ENCODE measurements at regions not wholly inside any gene's neighbourhood (a gene's known extent, or its start where the extent isn't known, plus 50 kb on each side); places are given as distances from the start of the nearest gene placed in this dataset.

DNA sequence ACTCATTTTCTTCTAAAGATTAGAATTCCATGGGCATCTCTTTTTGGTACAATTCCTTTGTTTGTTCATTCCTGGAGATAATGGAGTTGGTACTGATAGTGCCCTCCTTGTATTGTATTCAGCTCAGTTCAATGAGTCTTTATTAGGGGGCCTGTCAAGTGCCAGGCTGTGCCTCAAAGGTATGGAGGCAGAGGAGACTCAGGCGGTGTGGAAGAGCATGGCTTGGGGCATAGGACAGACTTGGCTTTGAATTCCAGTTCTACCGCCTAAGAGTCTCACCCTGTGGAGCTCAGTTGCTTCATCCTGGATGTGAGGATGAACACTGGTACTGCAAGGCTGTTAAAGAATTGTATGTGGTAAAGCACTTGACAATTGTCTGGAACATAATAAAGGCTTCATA lies 196.6 kb upstream of the IL12A start:
- H3K27ac Mint-ChIP-seq: peak overlapping the region; percentile 48; the same call in 1 of the 2 replicates
- peaks cover 4% of the 10 kb centered on the region for H3K27me3 Mint-ChIP-seq (ENCODE audit: insufficient read depth)

DNA sequence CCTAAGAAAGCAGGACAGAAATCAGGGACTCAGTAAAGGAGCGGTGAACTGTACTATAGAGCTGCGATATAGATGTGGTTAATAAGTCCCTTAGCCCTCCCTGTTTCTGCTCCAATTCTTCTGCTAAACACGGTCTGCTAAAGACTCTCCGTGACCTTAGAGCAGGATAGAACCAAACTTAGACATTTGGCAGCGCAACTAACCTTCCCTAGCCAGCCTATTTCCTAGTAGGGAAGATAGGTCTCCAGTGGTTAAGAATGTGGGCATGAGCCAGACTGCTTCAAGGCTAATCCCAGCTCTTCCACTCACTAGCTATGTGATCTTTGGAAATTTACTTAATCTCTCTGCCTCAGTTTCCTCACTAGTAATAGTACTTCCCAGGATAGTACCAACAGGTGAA lies 193.6 kb upstream of the IL12A start:
- DNase-seq: no peak
- Mint-ChIP-seq H3K36me3 (ENCODE audit: low read depth) (peaks cover 9% of the 10 kb centered on the region), H3K9me3 (no peaks in the 10 kb centered on the region), H3K4me1 (ENCODE audit: low read depth) (peaks cover 89% of the 10 kb centered on the region), H3K27me3 (ENCODE audit: insufficient read depth) (peaks cover 4% of the 10 kb centered on the region), H3K4me3 (no peak overlapping the region), H3K27ac (peak overlapping the region; percentile 24; the same call in 1 of the 2 replicates)
- TF ChIP-seq, protein P1, sequence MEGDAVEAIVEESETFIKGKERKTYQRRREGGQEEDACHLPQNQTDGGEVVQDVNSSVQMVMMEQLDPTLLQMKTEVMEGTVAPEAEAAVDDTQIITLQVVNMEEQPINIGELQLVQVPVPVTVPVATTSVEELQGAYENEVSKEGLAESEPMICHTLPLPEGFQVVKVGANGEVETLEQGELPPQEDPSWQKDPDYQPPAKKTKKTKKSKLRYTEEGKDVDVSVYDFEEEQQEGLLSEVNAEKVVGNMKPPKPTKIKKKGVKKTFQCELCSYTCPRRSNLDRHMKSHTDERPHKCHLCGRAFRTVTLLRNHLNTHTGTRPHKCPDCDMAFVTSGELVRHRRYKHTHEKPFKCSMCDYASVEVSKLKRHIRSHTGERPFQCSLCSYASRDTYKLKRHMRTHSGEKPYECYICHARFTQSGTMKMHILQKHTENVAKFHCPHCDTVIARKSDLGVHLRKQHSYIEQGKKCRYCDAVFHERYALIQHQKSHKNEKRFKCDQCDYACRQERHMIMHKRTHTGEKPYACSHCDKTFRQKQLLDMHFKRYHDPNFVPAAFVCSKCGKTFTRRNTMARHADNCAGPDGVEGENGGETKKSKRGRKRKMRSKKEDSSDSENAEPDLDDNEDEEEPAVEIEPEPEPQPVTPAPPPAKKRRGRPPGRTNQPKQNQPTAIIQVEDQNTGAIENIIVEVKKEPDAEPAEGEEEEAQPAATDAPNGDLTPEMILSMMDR (IDR thresholded peaks at IDR 0.05): no peak

More for the DNA sequence above, 196.6 kb upstream of the IL12A start:
- peaks cover 15% of the 10 kb centered on the region for H3K36me3 Mint-ChIP-seq (ENCODE audit: low read depth)
- H3K4me1 Mint-ChIP-seq (ENCODE audit: low read depth): peaks cover 84% of the 10 kb centered on the region
- TF ChIP-seq, protein P1 (IDR thresholded peaks at IDR 0.05): no peak
- no peak for DNase-seq
- H3K4me3 Mint-ChIP-seq: no peak overlapping the region
- no peaks in the 10 kb centered on the region for H3K9me3 Mint-ChIP-seq

GRCh38 chr3:159795681-159796175 lies 192.9 kb upstream of the IL12A start:
- Mint-ChIP-seq H3K27me3 (ENCODE audit: insufficient read depth) (peaks cover 4% of the 10 kb centered on the region), H3K9me3 (no peaks in the 10 kb centered on the region), H3K27ac (peak overlapping the region; percentile 86), H3K4me3 (no peak overlapping the region), H3K4me1 (ENCODE audit: low read depth) (peaks cover 96% of the 10 kb centered on the region), H3K36me3 (ENCODE audit: low read depth) (peaks cover 9% of the 10 kb centered on the region)
- TF ChIP-seq, protein P1 (IDR thresholded peaks at IDR 0.05): no peak
- DNase-seq: no peak

- H3K27me3 Mint-ChIP-seq (ENCODE audit: insufficient read depth): peaks cover 4% of the 10 kb centered on the region
- no peaks in the 10 kb centered on the region for H3K9me3 Mint-ChIP-seq
- peaks cover 96% of the 10 kb centered on the region for H3K4me1 Mint-ChIP-seq (ENCODE audit: low read depth)
- peaks cover 5% of the 10 kb centered on the region for H3K36me3 Mint-ChIP-seq (ENCODE audit: low read depth)
- H3K27ac Mint-ChIP-seq: peak overlapping the region; percentile 86
- no peak overlapping the region for H3K4me3 Mint-ChIP-seq
- no peak for DNase-seq
- TF ChIP-seq, protein P1 (IDR thresholded peaks at IDR 0.05): no peak
These were observed 192.4 kb upstream of the IL12A start for GRCh38 chr3:159796226-159796625.

GRCh38 chr3:159796744-159797143 lies 191.9 kb upstream of the IL12A start:
- Mint-ChIP-seq H3K9me3 (no peaks in the 10 kb centered on the region), H3K27me3 (ENCODE audit: insufficient read depth) (peaks cover 4% of the 10 kb centered on the region), H3K36me3 (ENCODE audit: low read depth) (peaks cover 5% of the 10 kb centered on the region), H3K27ac (peak overlapping the region; percentile 86), H3K4me3 (no peak overlapping the region), H3K4me1 (ENCODE audit: low read depth) (peaks cover 93% of the 10 kb centered on the region)
- TF ChIP-seq, protein P1 (IDR thresholded peaks at IDR 0.05): no peak
- DNase-seq: peak; percentile 88

Measured in HFFc6 (cell line).